Vagina (tissue), 2 donors: ENCODE measurements at regions not wholly inside any gene's neighbourhood (a gene's known extent, or its start where the extent isn't known, plus 50 kb on each side); places are given as distances from the start of the nearest gene placed in this dataset.
A peak's percentile ranks its signal among the peaks of the same experiment; 100 is the strongest.

ENCODE experiments used
- DNase-seq, 2 donors: peaks; one replicate each; pipeline ENCODE4 v3.0.0-alpha.2; 2017; ENCODE audit errors: extremely low spot score in 2 of 2
- H3K27ac ChIP-seq: fragments of 200-600 bp; sonication (generic); one replicate; pipeline ENCODE4 v1.5.1; 2019
- H3K27me3 ChIP-seq: fragments of 200-600 bp; sonication (generic); one replicate; pipeline ENCODE4 v1.5.1; 2019
- H3K36me3 ChIP-seq, 2 donors: fragments of 200-600 bp; sonication (generic); one replicate each; pipeline ENCODE4 v1.5.1; 2017 to 2019
- H3K4me1 ChIP-seq: fragments of 200-600 bp; sonication (generic); one replicate; pipeline ENCODE4 v1.5.1; 2019
- H3K4me3 ChIP-seq, 2 donors: fragments of 200-600 bp; sonication (generic); 1 replicate in 1 of 2; 2 replicates in 1 of 2; pipeline ENCODE4 v1.5.1; 2016 to 2019
- H3K9me3 ChIP-seq: fragments of 200-600 bp; sonication (generic); one replicate; pipeline ENCODE4 v1.5.1; 2019
- CTCF ChIP-seq, 3 experiments: fragments of 450-650 bp in 2 of 3; fragments of 200-600 bp in 1 of 3; sonication (generic) in 1 of 3; IDR thresholded peaks; one replicate each; pipeline ENCODE4 v1.5.1; 2017 to 2019; ENCODE audit warnings: antibody characterized with exemption in 3 of 3, mild to moderate bottlenecking in 2 of 3, moderate library complexity in 2 of 3
- POLR2A ChIP-seq, 2 donors: fragments of 450-650 bp; IDR thresholded peaks; one replicate each; pipeline ENCODE4 v1.6.1; 2017; ENCODE audit warnings: antibody characterized with exemption in 2 of 2, mild to moderate bottlenecking in 2 of 2, moderate library complexity in 2 of 2
- POLR2AphosphoS5 ChIP-seq, 2 donors: sonication (generic); formaldehyde crosslinking; IDR thresholded peaks; one replicate each; pipeline ENCODE4 v1.9.0; 2017; ENCODE audit warnings: antibody characterized with exemption in 2 of 2, mild to moderate bottlenecking in 2 of 2, low read depth in 1 of 2; ENCODE audit not compliant: insufficient read depth in 1 of 2
- intact Hi-C: fragments of 100-400 bp; cut with DNase I; formaldehyde crosslinking; loops from one replicate; pipeline ENCODE4 v1.15.1; 2023

- intact Hi-C loops: no loop called here
- Histone ChIP-seq H3K27ac (no peak overlapping the region), H3K4me1 (peaks cover 4% of the 10 kb centered on the region), H3K27me3 (no peaks in the 10 kb centered on the region), H3K9me3 (no peaks in the 10 kb centered on the region), H3K36me3 (no peaks in the 10 kb centered on the region), H3K4me3 (no peak overlapping the region)
- DNase-seq: no peak
- no peak for TF ChIP-seq CTCF (IDR thresholded peaks at IDR 0.05)
- no peak for TF ChIP-seq POLR2A (IDR thresholded peaks at IDR 0.05)
- TF ChIP-seq POLR2AphosphoS5 (IDR thresholded peaks at IDR 0.05; ENCODE audit: insufficient read depth in 1 of 2, low read depth in 1 of 2): no peak
These were observed 93.7 kb downstream of the ETS2 start for GRCh38 chr21:38899277-38899947.

GRCh38 chr21:38898422-38899096, 92.8 kb downstream of the ETS2 start:
- no peak for DNase-seq
- intact Hi-C loops: no loop called here
- H3K4me1 ChIP-seq: no peaks in the 10 kb centered on the region
- H3K27ac ChIP-seq: peak overlapping the region; percentile 8
- H3K27me3 ChIP-seq: no peaks in the 10 kb centered on the region
- H3K36me3 ChIP-seq: no peaks in the 10 kb centered on the region
- H3K4me3 ChIP-seq: no peak overlapping the region
- H3K9me3 ChIP-seq: no peaks in the 10 kb centered on the region
- TF ChIP-seq POLR2A (IDR thresholded peaks at IDR 0.05) (no peak), CTCF (IDR thresholded peaks at IDR 0.05) (no peak), POLR2AphosphoS5 (IDR thresholded peaks at IDR 0.05; ENCODE audit: insufficient read depth in 1 of 2, low read depth in 1 of 2) (peak in 1 of 2 donors; percentile 85)

- H3K9me3 ChIP-seq: no peaks in the 10 kb centered on the region
- H3K27ac ChIP-seq: peak overlapping the region; percentile 47
- no peak for DNase-seq
- H3K27me3 ChIP-seq: no peaks in the 10 kb centered on the region
- no peak for TF ChIP-seq CTCF (IDR thresholded peaks at IDR 0.05)
- peak; percentile 25 to 83 for TF ChIP-seq POLR2AphosphoS5 (IDR thresholded peaks at IDR 0.05; ENCODE audit: insufficient read depth in 1 of 2, low read depth in 1 of 2)
- TF ChIP-seq POLR2A (IDR thresholded peaks at IDR 0.05): no peak
- intact Hi-C loops: no loop called here
- H3K36me3 ChIP-seq: no peaks in the 10 kb centered on the region
- H3K4me3 ChIP-seq: no peak overlapping the region
- no peaks in the 10 kb centered on the region for H3K4me1 ChIP-seq
These were observed 92.0 kb downstream of the ETS2 start for GRCh38 chr21:38897532-38898421.

- Histone ChIP-seq H3K27me3 (no peaks in the 10 kb centered on the region), H3K4me3 (no peak overlapping the region), H3K27ac (no peak overlapping the region), H3K4me1 (no peaks in the 10 kb centered on the region), H3K36me3 (no peaks in the 10 kb centered on the region), H3K9me3 (no peaks in the 10 kb centered on the region)
- TF ChIP-seq POLR2A (IDR thresholded peaks at IDR 0.05): no peak
- intact Hi-C loops: no loop called here
- no peak for DNase-seq
These were observed 89.2 kb downstream of the ETS2 start for GRCh38 chr21:38894899-38895298.

GRCh38 chr21:38888991-38889561, 83.3 kb downstream of the ETS2 start:
- no peaks in the 10 kb centered on the region for H3K36me3 ChIP-seq
- peaks cover 10% of the 10 kb centered on the region for H3K9me3 ChIP-seq
- TF ChIP-seq POLR2AphosphoS5 (IDR thresholded peaks at IDR 0.05; ENCODE audit: insufficient read depth in 1 of 2, low read depth in 1 of 2) (peak in 1 of 2 donors; percentile 17), CTCF (IDR thresholded peaks at IDR 0.05) (no peak)
- no peak for DNase-seq
- no peak overlapping the region for H3K4me3 ChIP-seq
- intact Hi-C loops: no loop called here
- H3K4me1 ChIP-seq: no peaks in the 10 kb centered on the region
- no peaks in the 10 kb centered on the region for H3K27me3 ChIP-seq
- peak overlapping the region; percentile 30 for H3K27ac ChIP-seq
